SK-N-MC (cell line): ENCODE measurements at regions not wholly inside any gene's neighbourhood (a gene's known extent, or its start where the extent isn't known, plus 50 kb on each side); places are given as distances from the start of the nearest gene placed in this dataset.

ENCODE experiments used
- DNase-seq: peaks from one replicate; pipeline ENCODE4 v3.0.0-alpha.2; 2011; ENCODE audit warnings: low read depth, low spot score
- H3K27ac ChIP-seq: fragments of 200-600 bp; sonication (generic); 2 replicates; pipeline ENCODE4 v1.5.1; 2016; ENCODE audit warnings: mixed run types
- H3K36me3 ChIP-seq: fragments of 200-600 bp; sonication (generic); 2 replicates; pipeline ENCODE4 v1.6.1; 2017; ENCODE audit warnings: antibody characterized with exemption, low read length, mixed read lengths; ENCODE audit not compliant: insufficient read depth
- H3K4me3 ChIP-seq: fragments of 200-600 bp; sonication (generic); 2 replicates; pipeline ENCODE4 v1.5.1; 2016
- H3K9ac ChIP-seq: fragments of 200-600 bp; sonication (generic); 2 replicates; pipeline ENCODE4 v1.8.0; 2017; ENCODE audit warnings: mixed run types, mixed read lengths; ENCODE audit not compliant: insufficient read length
- H3K9me3 ChIP-seq: fragments of 200-600 bp; sonication (generic); 2 replicates; pipeline ENCODE4 v1.6.1; 2017; ENCODE audit warnings: low read depth, mild to moderate bottlenecking, antibody characterized with exemption, low read length, moderate library complexity, mixed read lengths
- EZH2 ChIP-seq: fragments of 200-600 bp; sonication (generic); IDR thresholded peaks from one replicate; pipeline ENCODE4 v1.6.1; 2017; ENCODE audit warnings: antibody characterized with exemption
- FOXP2 ChIP-seq: optimal IDR thresholded peaks from 2 replicates; pipeline ENCODE3; 2011; ENCODE audit warnings: mild to moderate bottlenecking, moderate library complexity; ENCODE audit not compliant: insufficient read depth; ENCODE audit errors: extremely low read length, control extremely low read depth
- POLR2AphosphoS5 ChIP-seq: IDR thresholded peaks from 2 replicates; pipeline ENCODE4 v1.6.1; 2012; ENCODE audit warnings: mild to moderate bottlenecking, low read depth, low read length, borderline replicate concordance

DNA sequence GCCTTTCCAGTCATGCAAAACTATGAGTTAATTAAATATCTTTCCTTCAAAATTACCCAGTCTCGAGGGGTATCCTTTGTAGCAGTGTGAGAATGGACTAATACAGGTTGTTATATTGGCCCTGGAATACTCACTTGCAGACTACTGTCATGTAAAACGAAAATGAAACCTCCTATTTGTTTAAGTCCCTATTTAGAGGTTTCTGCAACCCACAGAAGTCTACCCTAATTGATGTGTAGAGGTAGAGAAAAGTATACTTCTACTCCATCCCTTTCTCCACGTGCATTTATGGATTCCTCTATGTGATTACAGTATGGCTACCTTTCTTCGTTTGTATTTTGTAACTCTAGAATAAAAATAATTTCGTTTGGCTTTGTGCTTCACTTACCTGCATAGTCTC is 371.1 kb downstream of the FSCB start:
- no peaks in the 10 kb centered on the region for H3K9me3 ChIP-seq
- no peak for DNase-seq
- no peak overlapping the region for H3K27ac ChIP-seq
- H3K36me3 ChIP-seq = no peaks in the 10 kb centered on the region
- no peak overlapping the region for H3K9ac ChIP-seq
- no peak overlapping the region for H3K4me3 ChIP-seq
- TF ChIP-seq POLR2AphosphoS5 (no peak), EZH2 (no peak)

DNA sequence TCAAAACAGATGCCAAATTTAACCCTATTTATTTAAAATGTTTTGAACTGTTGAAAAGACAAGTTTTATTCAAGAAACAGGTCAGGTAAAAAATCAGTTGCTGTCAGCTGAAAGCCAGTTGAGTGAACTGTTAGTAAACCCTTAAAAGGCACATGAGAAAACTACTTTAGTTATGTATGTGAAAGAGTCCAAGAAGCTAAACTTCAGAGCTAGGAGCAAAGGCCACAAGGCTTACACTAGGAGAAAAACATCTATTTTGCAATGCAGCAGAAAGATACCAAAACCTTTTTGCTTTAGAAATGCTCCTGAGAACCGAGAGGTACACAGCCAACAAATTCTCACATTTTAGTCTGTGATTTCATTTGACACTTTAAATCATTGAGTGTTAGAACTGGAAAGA is 375.2 kb downstream of the FSCB start:
- Histone ChIP-seq H3K4me3 (no peak overlapping the region), H3K27ac (no peak overlapping the region), H3K9ac (no peak overlapping the region), H3K36me3 (no peaks in the 10 kb centered on the region), H3K9me3 (no peaks in the 10 kb centered on the region)
- TF ChIP-seq EZH2 (no peak), POLR2AphosphoS5 (no peak), FOXP2 (no peak)
- DNase-seq = no peak

DNA sequence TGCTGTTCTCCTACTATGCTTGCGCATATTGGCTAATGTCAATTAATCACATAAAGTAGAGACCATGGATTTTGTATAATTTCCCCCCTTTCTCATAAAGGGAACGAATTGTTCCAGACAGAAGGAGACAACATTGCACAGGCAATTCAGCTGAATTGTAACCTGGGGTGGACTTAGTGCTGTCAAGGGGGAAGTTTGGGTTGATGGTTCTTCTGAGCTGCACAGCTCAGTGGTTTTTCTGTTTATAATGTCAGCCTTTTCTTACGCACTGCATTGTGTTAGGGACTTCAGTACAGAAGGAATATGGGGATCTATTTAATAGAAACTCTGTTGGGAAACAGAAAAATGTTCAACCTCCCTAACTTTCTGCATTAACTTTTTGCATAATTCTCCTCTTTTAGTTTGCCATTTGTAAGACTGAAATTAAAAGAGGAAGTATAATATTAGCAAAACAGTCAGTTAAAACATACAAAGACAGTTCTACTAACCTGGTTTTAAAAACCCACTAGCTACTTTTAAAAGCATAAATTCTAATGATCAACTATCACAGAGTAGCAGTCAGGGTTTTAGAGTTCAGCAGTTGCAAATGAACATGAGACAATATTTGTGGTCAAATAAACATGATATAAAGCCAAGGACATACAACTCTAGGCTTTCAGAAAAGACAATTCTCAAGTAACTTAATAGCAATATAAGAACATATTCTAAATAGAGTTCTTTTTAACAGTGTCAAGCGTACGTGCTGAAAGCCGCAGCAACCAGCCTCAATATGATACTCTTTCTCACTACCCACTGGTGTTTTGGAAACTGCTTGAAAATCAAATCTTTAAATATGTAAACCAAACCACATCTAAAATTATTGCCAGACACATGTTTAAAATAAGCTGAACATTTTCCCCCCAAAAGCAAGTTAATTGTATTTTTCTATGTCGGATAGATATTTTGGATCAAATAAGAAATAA is 393.0 kb downstream of the FSCB start:
- no peak for DNase-seq
- no peak overlapping the region for H3K9ac ChIP-seq
- H3K9me3 ChIP-seq = no peaks in the 10 kb centered on the region
- no peak overlapping the region for H3K27ac ChIP-seq
- no peak for TF ChIP-seq FOXP2
- no peak for TF ChIP-seq EZH2
- no peak for TF ChIP-seq POLR2AphosphoS5
- H3K36me3 ChIP-seq = no peaks in the 10 kb centered on the region
- H3K4me3 ChIP-seq = no peak overlapping the region

DNA sequence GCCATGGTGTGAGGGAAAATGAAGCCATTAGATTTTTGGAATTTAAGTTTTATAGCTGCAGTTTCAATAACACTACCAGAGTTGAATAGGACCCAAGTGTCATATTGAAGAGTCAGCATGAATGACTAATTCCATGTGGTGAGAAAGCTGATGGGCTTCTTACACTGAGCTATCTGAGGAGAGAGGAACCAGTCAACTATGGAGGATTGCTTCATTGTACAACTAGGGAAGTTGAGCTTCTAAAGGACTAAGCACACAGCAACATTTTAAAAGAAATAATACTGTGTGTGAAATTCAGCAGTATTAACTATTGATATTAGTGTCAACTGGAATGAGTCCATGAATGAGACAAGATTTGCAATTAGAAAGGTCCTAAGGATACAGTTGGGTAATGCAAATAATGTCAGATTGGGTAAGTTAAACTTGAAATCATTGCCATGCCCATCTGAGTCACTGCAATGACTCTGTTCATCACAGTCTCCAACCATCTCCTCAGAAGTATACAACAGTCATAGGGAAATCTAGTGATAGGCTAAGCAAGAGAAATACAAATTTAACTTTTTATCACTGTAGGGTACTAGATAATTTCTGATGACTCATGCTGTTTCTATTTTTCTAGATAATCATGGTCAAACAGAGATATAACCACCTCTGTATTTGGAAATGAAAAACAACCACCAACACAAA is 394.2 kb downstream of the FSCB start:
- Histone ChIP-seq H3K9ac (no peak overlapping the region), H3K36me3 (no peaks in the 10 kb centered on the region)
- TF ChIP-seq POLR2AphosphoS5 = no peak
- TF ChIP-seq EZH2 = no peak
- TF ChIP-seq FOXP2 = no peak

DNA sequence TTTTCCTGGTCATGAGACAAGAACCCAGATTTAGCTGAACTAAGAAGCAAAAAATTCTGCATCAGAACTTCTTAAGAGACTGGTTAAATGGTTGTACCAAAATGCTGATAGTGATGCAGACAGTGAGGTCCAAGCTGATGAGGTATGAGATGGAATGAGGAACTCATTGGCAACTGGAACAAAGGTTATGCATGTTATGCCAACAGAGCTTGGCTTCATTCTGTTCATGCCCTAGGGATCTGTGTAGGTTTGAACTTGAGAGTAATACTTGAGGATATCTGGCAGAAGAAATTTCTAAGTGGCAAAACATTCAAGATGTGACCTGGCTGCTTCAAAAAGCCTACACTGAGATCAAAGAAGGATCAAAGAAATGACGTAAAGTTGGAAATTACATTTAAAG is 398.0 kb downstream of the FSCB start:
- no peak for TF ChIP-seq EZH2
- TF ChIP-seq FOXP2 = no peak
- TF ChIP-seq POLR2AphosphoS5 = no peak
- Histone ChIP-seq H3K9me3 (0 out of 2 replicates have a peak, but pooled peaks cover 5% of the 10 kb centered on the region), H3K9ac (no peak overlapping the region), H3K27ac (no peak overlapping the region), H3K4me3 (no peak overlapping the region), H3K36me3 (no peaks in the 10 kb centered on the region)
- no peak for DNase-seq

More for the DNA sequence above, 394.2 kb downstream of the FSCB start:
- Histone ChIP-seq H3K9me3 (no peaks in the 10 kb centered on the region), H3K4me3 (no peak overlapping the region), H3K27ac (no peak overlapping the region)
- DNase-seq = no peak

DNA sequence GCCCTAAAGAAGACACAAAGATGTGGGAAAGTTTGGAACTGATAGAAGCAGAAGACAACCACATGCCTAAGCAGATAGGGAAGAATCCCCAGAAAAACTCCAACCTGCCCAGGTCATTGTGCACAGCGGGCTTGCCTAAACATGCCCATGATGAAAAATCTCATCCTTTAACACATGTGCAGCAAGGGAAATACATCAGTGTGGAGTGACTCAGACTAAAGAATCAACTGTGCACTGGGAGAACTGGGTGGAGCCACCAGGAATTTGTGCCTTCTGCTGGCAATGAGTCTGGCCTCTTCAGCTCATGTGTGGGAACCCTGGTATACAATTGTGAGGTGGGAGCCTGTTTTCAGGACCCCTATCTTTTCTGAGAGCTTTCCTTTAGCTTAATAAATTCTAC is 398.5 kb downstream of the FSCB start:
- Histone ChIP-seq H3K9me3 (0 out of 2 replicates have a peak, but pooled peaks cover 5% of the 10 kb centered on the region), H3K27ac (no peak overlapping the region), H3K36me3 (no peaks in the 10 kb centered on the region), H3K9ac (no peak overlapping the region), H3K4me3 (no peak overlapping the region)
- DNase-seq = no peak
- TF ChIP-seq POLR2AphosphoS5 (no peak), EZH2 (no peak), FOXP2 (no peak)

DNA sequence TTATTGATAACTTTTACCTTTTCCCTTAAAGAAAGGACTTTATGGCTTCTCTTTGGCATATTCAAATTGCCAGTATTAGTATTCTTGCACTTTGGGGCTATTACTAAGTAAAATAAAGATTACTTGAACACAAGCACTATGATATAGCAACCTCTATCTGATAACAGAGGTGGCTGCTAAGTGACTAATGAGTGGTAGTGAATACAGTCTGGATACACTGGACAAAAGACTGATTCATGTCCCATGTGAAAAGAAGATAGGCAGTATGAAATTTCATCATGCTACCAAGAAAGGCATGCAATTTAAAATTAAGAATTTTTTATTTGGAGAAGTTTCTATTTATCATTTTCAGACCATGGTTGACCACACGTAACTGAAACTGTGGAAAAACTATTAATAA is 399.9 kb downstream of the FSCB start:
- Histone ChIP-seq H3K9me3 (0 out of 2 replicates have a peak, but pooled peaks cover 5% of the 10 kb centered on the region), H3K36me3 (no peaks in the 10 kb centered on the region), H3K27ac (no peak overlapping the region), H3K4me3 (no peak overlapping the region), H3K9ac (no peak overlapping the region)
- no peak for DNase-seq
- no peak for TF ChIP-seq POLR2AphosphoS5
- no peak for TF ChIP-seq FOXP2

DNA sequence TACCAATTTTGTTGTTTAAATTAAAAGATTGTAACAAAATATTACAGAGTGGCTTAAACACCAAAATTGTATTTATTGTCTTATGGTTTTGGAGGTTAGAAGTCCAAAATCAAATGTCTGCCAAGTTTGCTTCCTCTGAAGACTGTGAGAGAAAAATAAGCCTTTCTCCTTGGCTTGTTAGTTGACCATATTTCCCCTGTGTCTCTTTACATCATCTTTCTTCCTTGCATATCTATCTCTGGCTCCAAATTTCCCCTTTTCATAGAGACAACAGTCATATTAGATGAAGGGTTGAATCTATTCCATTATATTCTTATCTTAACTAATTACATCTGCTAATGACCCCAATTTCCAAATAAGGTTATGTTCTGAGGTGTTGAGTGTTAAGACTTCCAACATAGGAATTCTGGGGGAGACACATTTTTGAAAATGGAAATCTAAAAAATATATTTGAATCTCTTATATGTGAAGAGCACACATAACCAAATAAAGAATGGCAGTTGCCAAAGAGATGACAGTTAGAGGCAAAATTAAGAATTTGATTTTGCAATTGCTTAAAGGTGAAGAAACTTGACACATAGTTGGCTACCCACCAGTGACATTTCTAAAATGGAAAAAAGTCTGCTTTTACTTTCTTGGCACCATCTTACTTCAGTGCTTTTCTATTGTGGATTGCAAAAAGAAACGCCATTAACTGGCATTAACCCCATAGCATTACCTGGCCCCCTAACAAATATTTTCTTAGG is 407.2 kb downstream of the FSCB start:
- no peak for DNase-seq
- H3K4me3 ChIP-seq = no peak overlapping the region
- H3K36me3 ChIP-seq = no peaks in the 10 kb centered on the region
- TF ChIP-seq EZH2 (no peak), POLR2AphosphoS5 (no peak), FOXP2 (no peak)
- H3K27ac ChIP-seq = no peak overlapping the region
- no peak overlapping the region for H3K9ac ChIP-seq
- 0 out of 2 replicates have a peak, but pooled peaks cover 3% of the 10 kb centered on the region for H3K9me3 ChIP-seq
